OCI-LY3 (cell line): ENCODE measurements at regions not wholly inside any gene's neighbourhood (a gene's known extent, or its start where the extent isn't known, plus 50 kb on each side); places are given as distances from the start of the nearest gene placed in this dataset.

Experiments used
- CTCF ChIP-seq: fragments of 200-600, 300-600 bp; sonication (generic); IDR thresholded peaks from 2 replicates; pipeline ENCODE4 v1.5.1; 2014; ENCODE audit warnings: antibody characterized with exemption, low read length, low read depth
- EZH2phosphoT487 ChIP-seq: fragments of 200-600 bp; shearing (Covaris generic); IDR thresholded peaks from 2 replicates; pipeline ENCODE4 v1.6.1; 2018; ENCODE audit warnings: antibody characterized with exemption, mixed run types, low read depth

- no peak for TF ChIP-seq EZH2phosphoT487
- TF ChIP-seq CTCF, result no peak
Observed at GRCh38 chr3:96200897-96201296, 613.5 kb upstream of the EPHA6 start.
